ENCODE measurements at regions not wholly inside any gene's neighbourhood (a gene's known extent, or its start where the extent isn't known, plus 50 kb on each side); places are given as distances from the start of the nearest gene placed in this dataset.

GRCh38 chr21:36554411-36555157 is 74.7 kb upstream of the CLDN14 start:
- no peak for DNase-seq (ENCODE audit: low spot score)

- no peak for DNase-seq (ENCODE audit: low spot score)
Measured at GRCh38 chr21:36555199-36555800, 75.4 kb upstream of the CLDN14 start.

GRCh38 chr21:36557316-36557715 is 77.4 kb upstream of the CLDN14 start:
- DNase-seq (ENCODE audit: low spot score): no peak

- no peak for DNase-seq (ENCODE audit: low spot score)
Measured at GRCh38 chr21:36560933-36561575, 81.1 kb upstream of the CLDN14 start.

GRCh38 chr21:36563341-36563926 is 83.5 kb upstream of the CLDN14 start:
- DNase-seq (ENCODE audit: low spot score): no peak

GRCh38 chr21:36564647-36565046 is 84.7 kb upstream of the CLDN14 start:
- DNase-seq (ENCODE audit: low spot score): no peak

GRCh38 chr21:36565540-36565939 is 85.6 kb upstream of the CLDN14 start:
- no peak for DNase-seq (ENCODE audit: low spot score)

- no peak for DNase-seq (ENCODE audit: low spot score)
Measured at GRCh38 chr21:36566644-36567043, 86.7 kb upstream of the CLDN14 start.

GRCh38 chr21:36567216-36567885 is 87.4 kb upstream of the CLDN14 start:
- no peak for DNase-seq (ENCODE audit: low spot score)

- DNase-seq (ENCODE audit: low spot score): no peak
Measured at GRCh38 chr21:36569511-36569910, 89.6 kb upstream of the CLDN14 start.

GRCh38 chr21:36571556-36571955 is 91.6 kb upstream of the CLDN14 start:
- no peak for DNase-seq (ENCODE audit: low spot score)

- no peak for DNase-seq (ENCODE audit: low spot score)
Measured at GRCh38 chr21:36572039-36572438, 92.1 kb upstream of the CLDN14 start.

- no peak for DNase-seq (ENCODE audit: low spot score)
Measured at GRCh38 chr21:36575306-36575705, 95.4 kb upstream of the CLDN14 start.

GRCh38 chr21:36576441-36576840 is 96.5 kb upstream of the CLDN14 start:
- no peak for DNase-seq (ENCODE audit: low spot score)

GRCh38 chr21:36579898-36580297 is 100.0 kb upstream of the CLDN14 start:
- no peak for DNase-seq (ENCODE audit: low spot score)

- DNase-seq (ENCODE audit: low spot score): no peak
Measured at GRCh38 chr21:36582271-36582670, 102.3 kb upstream of the CLDN14 start.

GRCh38 chr21:36583591-36583990 is 103.7 kb upstream of the CLDN14 start:
- DNase-seq (ENCODE audit: low spot score): no peak

GRCh38 chr21:36584980-36585940 is 105.3 kb upstream of the CLDN14 start:
- DNase-seq (ENCODE audit: low spot score): no peak

- no peak for DNase-seq (ENCODE audit: low spot score)
Measured at GRCh38 chr21:36587388-36587787, 107.5 kb upstream of the CLDN14 start.

GRCh38 chr21:36589352-36589971 is 109.5 kb upstream of the SIM2 start:
- DNase-seq (ENCODE audit: low spot score): no peak

Measured in mesenteric fat pad (tissue), 1 donor.